Common myeloid progenitor, CD34-positive (primary cell): ENCODE measurements at regions not wholly inside any gene's neighbourhood (a gene's known extent, or its start where the extent isn't known, plus 50 kb on each side); places are given as distances from the start of the nearest gene placed in this dataset.

Source experiments
- CTCF ChIA-PET: fragments of 350-600 bp; sonication (Branson Sonifier 250); formaldehyde crosslinking; loops from one replicate; lab custom pipeline; 2021; ENCODE audit warnings: antibody characterized with exemption; lab: Charles Lee
- POLR2A ChIA-PET: fragments of 350-600 bp; sonication (Branson Sonifier 250); formaldehyde crosslinking; loops from one replicate; lab custom pipeline; 2021; ENCODE audit warnings: antibody characterized with exemption; lab: Charles Lee
- DNase-seq, 3 donors: peaks; one replicate each; pipeline versions ENCODE4 v3.0.0 to v3.0.0-alpha.2; 2013
- H3K27ac ChIP-seq, 2 experiments: 1 replicate in 1 of 2; 2 replicates in 1 of 2; pipeline ENCODE4 v1.7.0; 2013; ENCODE audit warnings: inconsistent platforms in 2 of 2, low read length in 2 of 2, mild to moderate bottlenecking in 2 of 2, low read depth in 1 of 2, moderate library complexity in 1 of 2; ENCODE audit not compliant: severe bottlenecking in 2 of 2, insufficient read depth in 1 of 2, poor library complexity in 1 of 2
- H3K27me3 ChIP-seq, 5 experiments: replicated peaks in 2 of 5; 1 replicate in 3 of 5; 2 replicates in 2 of 5; pipeline versions ENCODE4 v1.6.1 to v1.7.0; 2013; ENCODE audit warnings: low read length in 4 of 5, mild to moderate bottlenecking in 2 of 5, moderate library complexity in 2 of 5, inconsistent platforms in 1 of 5; ENCODE audit not compliant: insufficient read depth in 5 of 5, control insufficient read depth in 4 of 5
- H3K36me3 ChIP-seq, 4 experiments: 1 replicate in 2 of 4; 2 replicates in 2 of 4; pipeline versions ENCODE4 v1.6.1 to v1.7.0; 2013; ENCODE audit warnings: low read length in 3 of 4, control low read depth in 1 of 4, mild to moderate bottlenecking in 1 of 4; ENCODE audit not compliant: control insufficient read depth in 4 of 4, insufficient read depth in 4 of 4
- H3K4me1 ChIP-seq, 4 experiments: 1 replicate in 3 of 4; 2 replicates in 1 of 4; pipeline versions ENCODE4 v1.6.1 to v1.7.1; 2013; ENCODE audit warnings: low read length in 3 of 4, mild to moderate bottlenecking in 3 of 4, control low read depth in 1 of 4, inconsistent platforms in 1 of 4, moderate library complexity in 1 of 4; ENCODE audit not compliant: control insufficient read depth in 4 of 4, insufficient read depth in 4 of 4; ENCODE audit errors: control extremely low read depth in 1 of 4
- H3K4me3 ChIP-seq, 7 experiments: 1 replicate in 4 of 7; 2 replicates in 3 of 7; pipeline versions ENCODE4 v1.5.1 to v1.7.0; 2013; ENCODE audit warnings: mild to moderate bottlenecking in 7 of 7, low read length in 6 of 7, moderate library complexity in 6 of 7, inconsistent platforms in 2 of 7, low read depth in 2 of 7, control low read depth in 1 of 7; ENCODE audit not compliant: insufficient read depth in 4 of 7, control insufficient read depth in 1 of 7; ENCODE audit errors: extremely low read depth in 1 of 7
- H3K9me3 ChIP-seq, 5 experiments: 1 replicate in 4 of 5; 2 replicates in 1 of 5; pipeline versions ENCODE4 v1.6.1 to v1.7.1; 2013; ENCODE audit warnings: low read length in 4 of 5, mild to moderate bottlenecking in 2 of 5, inconsistent platforms in 1 of 5, low read depth in 1 of 5, moderate library complexity in 1 of 5; ENCODE audit not compliant: control insufficient read depth in 4 of 5, insufficient read depth in 2 of 5; ENCODE audit errors: control extremely low read depth in 1 of 5
- WGBS: methylation state at CpG from one replicate; pipeline ENCODE4 v1.1.5; 2013; ENCODE audit not compliant: insufficient coverage; 5-methylcytosine and 5-hydroxymethylcytosine counted together

DNA sequence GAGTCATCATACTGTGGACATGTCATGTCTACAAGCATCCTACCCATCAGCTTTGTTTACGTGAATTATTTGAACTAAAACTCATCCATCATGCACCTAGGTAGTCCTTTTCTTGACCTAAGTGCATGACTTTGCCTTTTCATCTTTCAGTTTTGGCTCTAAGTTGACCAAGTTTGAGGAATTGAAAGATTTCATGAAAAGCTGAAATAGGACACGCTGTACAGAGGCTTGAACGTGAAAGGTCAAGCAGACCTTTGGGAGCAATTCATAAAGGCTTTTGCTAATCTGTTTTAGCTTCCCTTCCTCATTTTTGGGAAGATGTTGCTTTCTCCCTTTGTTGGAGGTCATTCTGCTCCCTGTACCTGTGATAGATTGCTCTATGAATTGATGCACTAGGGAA lies 55.1 kb upstream of the MLIP start:
- CTCF ChIA-PET: no interaction called here
- no peaks in the 10 kb centered on the region for H3K36me3 ChIP-seq
- DNase-seq: no peak
- POLR2A ChIA-PET: no interaction called here
- H3K9me3 ChIP-seq: no peaks in the 10 kb centered on the region
- H3K4me3 ChIP-seq: no peak overlapping the region
- no peaks in the 10 kb centered on the region for H3K27me3 ChIP-seq
- no peak overlapping the region for H3K27ac ChIP-seq
- WGBS: 98% methylated on average over 3 of the region's 3 CpGs
- H3K4me1 ChIP-seq: no peaks in the 10 kb centered on the region

DNA sequence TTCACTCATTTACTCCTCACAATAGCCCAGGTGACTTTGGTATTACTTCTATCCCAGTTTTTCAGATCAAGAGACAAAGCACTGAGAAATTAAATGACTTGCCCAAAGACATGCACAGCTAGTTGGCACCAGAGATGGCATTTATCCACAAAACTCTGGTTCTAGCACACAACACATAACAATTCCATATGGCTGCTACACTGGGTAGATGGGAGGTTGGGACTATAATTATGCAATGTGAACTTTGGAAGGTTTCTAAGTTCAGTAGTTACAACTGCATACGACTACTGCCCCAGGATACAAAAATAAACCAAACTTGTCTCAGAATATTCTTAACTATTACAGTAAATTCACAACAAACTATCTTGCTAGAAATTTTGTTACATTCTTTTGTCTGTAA lies 54.2 kb upstream of the MLIP start:
- no peaks in the 10 kb centered on the region for H3K36me3 ChIP-seq
- no peak overlapping the region for H3K4me3 ChIP-seq
- H3K9me3 ChIP-seq: no peaks in the 10 kb centered on the region
- no CpG with 5 or more reads among the region's 1 CpG for WGBS
- ChIA-PET CTCF (no interaction called here), POLR2A (no interaction called here)
- no peaks in the 10 kb centered on the region for H3K4me1 ChIP-seq
- no peak for DNase-seq
- no peak overlapping the region for H3K27ac ChIP-seq
- H3K27me3 ChIP-seq: no peaks in the 10 kb centered on the region

DNA sequence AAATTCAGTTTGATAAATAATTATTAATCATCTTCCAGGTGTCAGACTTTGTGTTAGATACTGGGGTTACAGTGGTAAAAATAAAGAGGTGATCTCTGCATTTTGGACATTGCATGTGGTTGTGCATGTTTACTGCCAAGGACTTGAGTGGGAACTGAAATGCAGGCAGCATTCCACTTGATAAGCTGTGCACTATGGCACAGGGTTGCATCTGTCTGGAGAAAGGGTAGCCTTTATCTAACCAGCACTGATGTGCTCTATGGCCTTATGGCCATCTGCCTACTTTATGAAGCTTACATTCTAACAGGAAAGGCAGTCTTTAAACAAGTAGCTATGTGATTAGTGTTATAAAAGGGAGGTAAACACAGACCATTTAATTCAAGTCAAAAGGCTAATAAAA lies 53.0 kb upstream of the MLIP start:
- H3K4me3 ChIP-seq: no peak overlapping the region
- ChIA-PET POLR2A (no interaction called here), CTCF (no interaction called here)
- no peak for DNase-seq
- H3K27ac ChIP-seq: no peak overlapping the region
- H3K9me3 ChIP-seq: no peaks in the 10 kb centered on the region
- no peaks in the 10 kb centered on the region for H3K36me3 ChIP-seq
- no peaks in the 10 kb centered on the region for H3K4me1 ChIP-seq
- no peaks in the 10 kb centered on the region for H3K27me3 ChIP-seq

DNA sequence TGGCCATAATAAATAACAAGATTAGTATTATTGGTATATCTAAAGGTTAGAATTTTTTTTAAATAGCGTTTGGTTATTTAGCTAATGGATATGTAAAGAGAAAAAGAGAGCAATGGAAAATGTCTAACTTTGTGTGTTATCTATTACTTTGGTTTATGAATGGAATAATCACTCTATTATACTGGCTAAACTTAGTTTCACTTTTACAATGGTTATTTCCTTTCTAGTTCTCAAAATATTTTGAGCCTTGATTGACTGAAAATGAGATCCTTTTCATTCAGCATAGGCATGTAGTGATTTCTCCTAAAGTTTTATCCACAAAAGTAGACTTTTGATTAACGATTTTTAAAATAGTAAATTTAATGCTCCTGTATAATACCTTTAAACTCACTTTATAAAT lies 51.6 kb upstream of the MLIP start:
- ChIA-PET POLR2A (no interaction called here), CTCF (no interaction called here)
- no peaks in the 10 kb centered on the region for H3K36me3 ChIP-seq
- H3K27ac ChIP-seq: no peak overlapping the region
- H3K4me3 ChIP-seq: no peak overlapping the region
- H3K27me3 ChIP-seq: no peaks in the 10 kb centered on the region
- WGBS: no CpG with 5 or more reads among the region's 2 CpGs
- no peaks in the 10 kb centered on the region for H3K4me1 ChIP-seq
- no peaks in the 10 kb centered on the region for H3K9me3 ChIP-seq
- no peak for DNase-seq

DNA sequence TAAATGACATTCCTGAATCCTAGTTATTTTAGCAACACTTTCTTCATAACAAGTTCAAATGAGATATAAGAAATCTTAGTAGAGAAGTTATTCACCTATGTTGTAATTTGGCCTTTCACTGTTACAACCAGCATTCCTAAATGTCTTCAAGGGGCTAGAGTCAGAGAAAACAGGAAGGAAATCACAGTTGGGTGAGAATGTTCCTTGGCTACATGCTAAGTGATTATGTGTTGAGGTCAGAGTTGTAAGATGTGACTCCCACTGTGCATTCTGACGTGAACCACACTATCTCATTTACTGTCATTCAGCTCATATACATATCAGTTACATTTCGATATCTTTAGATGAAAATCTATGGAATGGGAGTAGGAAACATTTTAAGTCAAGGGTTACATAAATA lies 51.0 kb upstream of the MLIP start:
- no peaks in the 10 kb centered on the region for H3K36me3 ChIP-seq
- ChIA-PET CTCF (no interaction called here), POLR2A (no interaction called here)
- no peaks in the 10 kb centered on the region for H3K9me3 ChIP-seq
- no peak overlapping the region for H3K27ac ChIP-seq
- no peaks in the 10 kb centered on the region for H3K27me3 ChIP-seq
- no peaks in the 10 kb centered on the region for H3K4me1 ChIP-seq
- no CpG with 5 or more reads among the region's 2 CpGs for WGBS
- no peak overlapping the region for H3K4me3 ChIP-seq
- DNase-seq: no peak
